ENCODE measurements at regions not wholly inside any gene's neighbourhood (a gene's known extent, or its start where the extent isn't known, plus 50 kb on each side); places are given as distances from the start of the nearest gene placed in this dataset.

DNA sequence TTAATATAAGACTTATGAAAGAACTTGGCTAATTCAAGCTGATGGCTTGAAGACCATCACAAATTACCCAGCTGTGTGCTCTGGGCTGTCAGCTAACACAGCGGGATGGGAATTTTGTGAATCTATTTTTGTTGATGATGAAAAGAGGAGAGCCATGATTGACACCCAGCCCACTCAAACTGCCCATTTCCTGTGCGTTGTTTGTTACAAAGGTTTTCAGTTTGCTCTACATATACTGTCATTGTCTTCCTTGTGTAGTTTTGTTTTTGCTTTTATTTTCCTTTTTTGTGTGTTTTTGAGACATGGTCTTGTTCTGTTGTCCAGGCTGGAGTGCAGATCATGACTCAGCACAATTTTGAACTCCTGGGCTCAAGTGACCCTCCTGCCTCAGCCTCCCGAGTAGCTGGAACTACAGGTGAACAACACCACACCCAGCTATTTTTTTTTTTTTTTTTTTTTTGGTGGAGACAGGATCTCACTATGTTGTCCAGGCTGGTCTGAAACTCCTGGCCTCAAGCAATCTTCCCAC lies 400.3 kb downstream of the ICE1 start:
- TF ChIP-seq EZH2 (IDR thresholded peaks at IDR 0.05; ENCODE audit: insufficient read depth, poor library complexity, severe bottlenecking) (no peak), EZH2phosphoT487 (IDR thresholded peaks at IDR 0.05; ENCODE audit: insufficient read depth, low read depth) (no peak)

Measured in GM23248 (cell line).